NCI-H187 (cell line): ENCODE measurements at regions not wholly inside any gene's neighbourhood (a gene's known extent, or its start where the extent isn't known, plus 50 kb on each side); places are given as distances from the start of the nearest gene placed in this dataset.
"Not testable (repeated sequence)": the region's sequence is repeated elsewhere in the genome, so short reads cannot be mapped to it uniquely, and the experiment has no call there.

Experiments
- DNase-seq, 2 experiments: peaks; one replicate each; lab custom pipeline; 2025; lab: John Stamatoyannopoulos, UW

DNA sequence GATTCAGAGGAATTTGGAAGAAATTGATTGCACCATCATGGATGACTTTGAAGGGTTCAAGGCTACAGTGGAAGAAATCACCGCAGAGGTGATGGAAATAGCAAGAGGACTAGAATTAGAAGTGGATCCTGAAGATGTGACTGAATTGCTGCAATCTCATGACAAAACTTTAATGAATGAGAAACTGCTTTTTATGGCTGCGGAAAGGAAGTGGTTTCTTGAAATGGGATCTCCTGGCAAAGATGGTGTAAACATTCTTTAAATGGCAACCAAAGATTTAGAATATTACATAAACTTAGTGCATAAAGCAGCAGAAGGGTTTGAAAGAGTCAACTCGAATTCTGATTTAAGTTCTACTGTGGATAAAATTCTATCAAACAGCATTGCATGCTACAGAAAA lies 698.6 kb downstream of the PLA2G4A start:
- no peak for DNase-seq

DNA sequence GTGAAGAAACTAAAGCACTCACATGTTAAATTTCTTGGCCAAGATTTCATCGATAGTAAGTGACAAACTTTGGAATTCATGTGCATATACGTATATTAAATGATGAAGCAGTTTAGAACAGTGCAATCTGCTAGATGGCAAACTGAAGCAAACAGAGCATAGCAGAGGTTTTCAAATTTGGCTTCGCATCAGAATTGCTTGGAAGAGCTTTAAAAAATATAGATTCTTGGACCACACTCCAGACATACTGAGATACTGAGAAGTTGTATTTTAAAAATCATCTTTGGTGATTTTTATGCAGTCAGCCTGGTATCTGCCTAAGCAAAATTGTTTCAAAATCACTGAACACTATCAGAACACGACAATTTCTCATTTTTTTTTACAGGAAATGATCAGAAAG lies 709.2 kb downstream of the PLA2G4A start:
- no peak for DNase-seq

DNA sequence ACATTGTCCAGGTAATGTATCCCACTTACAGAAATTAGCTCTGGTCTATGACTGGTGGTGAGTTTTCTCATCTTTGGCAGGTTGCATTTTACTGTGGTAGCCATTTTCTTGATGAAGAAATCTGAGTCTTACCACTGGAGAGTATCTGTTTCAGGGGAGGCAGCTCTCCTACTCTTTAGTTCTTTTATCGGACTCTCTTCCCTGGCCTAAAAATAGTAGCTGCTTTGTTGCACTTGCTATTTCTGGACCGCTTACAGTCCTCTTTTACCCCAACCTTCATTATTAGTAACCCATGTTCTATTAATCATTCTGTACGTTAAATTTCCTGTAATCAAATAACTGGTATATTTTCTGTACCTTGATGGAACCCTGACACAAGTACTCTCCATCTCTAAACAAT lies 720.8 kb downstream of the PLA2G4A start:
- no peak for DNase-seq

DNA sequence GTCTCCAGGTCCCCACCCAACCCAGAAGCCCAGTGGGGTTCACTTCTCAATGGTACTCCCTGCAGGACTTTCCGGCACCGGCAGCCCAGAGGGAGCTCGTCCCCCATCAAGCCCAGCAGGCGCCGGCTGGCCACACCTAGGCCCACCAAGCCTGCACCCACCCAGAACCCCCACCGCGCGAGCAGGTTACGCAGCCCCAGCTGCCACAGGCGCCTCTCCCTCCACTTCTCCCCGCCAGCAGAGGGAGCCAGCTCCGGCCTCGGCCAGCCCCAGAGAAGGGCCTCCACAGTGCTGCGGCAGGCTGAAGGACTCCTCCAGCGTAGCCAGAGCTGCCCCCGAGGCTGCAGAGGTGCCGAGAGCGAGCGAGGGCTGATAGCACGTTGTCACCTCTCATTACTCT lies 722.3 kb downstream of the PLA2G4A start:
- no peak for DNase-seq

DNA sequence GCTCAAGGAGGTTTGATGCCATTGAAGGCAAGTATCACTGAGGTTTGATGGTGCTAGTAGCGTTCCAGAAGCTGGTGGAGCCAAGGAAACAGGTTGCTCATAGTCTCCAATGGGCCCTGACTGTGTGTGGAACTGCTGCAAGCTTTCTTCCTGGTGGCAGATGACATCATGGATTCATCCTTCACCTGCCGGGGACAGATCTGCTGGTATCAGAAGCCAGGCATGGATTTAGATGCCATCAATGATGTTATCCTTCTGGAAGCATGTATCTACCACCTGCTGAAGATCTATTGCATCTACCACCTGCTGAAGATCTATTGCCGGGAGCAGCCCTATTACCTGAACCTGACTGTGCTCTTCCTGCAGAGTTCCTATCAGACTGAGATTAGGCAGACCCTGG lies 734.4 kb downstream of the PLA2G4A start:
- no peak for DNase-seq

DNA sequence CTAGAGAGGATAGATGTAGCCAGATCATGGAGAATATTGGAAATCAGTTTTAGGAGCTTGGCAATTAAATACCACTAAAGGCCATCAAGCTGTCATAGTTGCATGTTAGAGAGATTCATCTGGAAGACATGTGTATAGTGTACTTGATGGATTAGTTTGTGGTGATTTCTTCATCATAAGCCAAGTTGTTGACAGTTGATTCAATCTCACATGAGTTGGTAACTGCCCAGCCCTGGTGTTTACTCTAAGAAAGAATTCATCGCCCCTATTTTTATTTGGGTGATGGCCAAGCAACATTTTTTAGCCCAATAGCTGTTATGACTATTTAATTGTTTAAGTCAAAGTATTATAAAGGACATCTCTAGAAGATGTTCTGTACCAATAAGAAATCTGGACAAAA lies 737.6 kb downstream of the PLA2G4A start:
- DNase-seq, result no peak

DNA sequence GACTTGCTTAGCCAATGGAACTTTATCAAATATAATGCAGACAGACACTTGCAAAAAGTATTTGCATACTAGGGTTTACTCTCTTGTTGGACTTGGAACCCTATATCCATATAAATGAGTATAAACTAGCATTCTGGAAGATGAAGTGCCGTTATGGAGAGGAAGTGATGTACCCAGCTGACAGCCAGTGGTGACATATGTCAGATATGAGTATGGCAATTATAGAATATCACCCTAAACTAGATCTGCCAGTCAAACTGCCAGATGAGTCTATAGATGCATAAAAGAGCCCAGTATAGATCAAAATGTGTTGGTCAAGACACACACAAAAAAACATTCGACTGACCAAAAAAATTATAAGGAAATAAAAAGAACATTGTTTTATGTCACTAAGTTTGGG lies 739.3 kb downstream of the PLA2G4A start:
- no peak for DNase-seq

DNA sequence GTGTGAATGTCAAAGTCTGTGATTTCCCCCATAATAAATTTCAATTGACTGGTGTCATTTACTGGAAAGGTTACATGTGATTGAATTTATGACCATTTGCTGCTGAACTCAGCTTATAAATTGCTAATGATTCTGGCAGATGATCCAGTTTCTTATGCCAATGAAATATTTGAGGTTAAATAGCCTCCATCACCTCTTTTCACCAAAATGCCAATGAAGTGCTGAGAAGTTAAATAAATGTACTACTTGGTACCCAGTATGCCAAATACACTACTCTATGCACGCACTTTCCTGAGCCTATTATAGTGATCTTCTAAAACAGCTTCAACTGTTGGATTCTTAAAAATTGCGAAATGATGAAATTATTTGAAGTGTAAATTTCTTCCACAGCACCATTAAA lies 741.4 kb downstream of the PLA2G4A start:
- no peak for DNase-seq

DNA sequence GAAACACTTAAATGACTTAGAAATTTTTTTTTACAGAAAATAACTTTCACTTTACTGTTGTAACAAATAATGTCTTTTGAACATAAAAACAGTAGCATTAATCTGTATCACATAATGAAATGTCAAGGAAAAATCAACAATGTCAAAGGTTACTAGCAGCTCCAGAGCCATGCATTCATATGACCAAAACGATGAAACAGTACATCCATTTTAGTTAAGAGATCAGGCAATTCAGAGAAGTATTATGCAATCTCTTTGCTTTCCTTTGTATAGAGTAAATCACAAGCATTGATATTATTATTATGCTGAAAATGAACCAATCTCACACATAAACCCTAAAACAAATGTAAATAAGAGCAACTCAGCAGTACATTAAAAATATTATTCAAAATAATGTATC lies 748.9 kb downstream of the PLA2G4A start:
- DNase-seq, result no peak

DNA sequence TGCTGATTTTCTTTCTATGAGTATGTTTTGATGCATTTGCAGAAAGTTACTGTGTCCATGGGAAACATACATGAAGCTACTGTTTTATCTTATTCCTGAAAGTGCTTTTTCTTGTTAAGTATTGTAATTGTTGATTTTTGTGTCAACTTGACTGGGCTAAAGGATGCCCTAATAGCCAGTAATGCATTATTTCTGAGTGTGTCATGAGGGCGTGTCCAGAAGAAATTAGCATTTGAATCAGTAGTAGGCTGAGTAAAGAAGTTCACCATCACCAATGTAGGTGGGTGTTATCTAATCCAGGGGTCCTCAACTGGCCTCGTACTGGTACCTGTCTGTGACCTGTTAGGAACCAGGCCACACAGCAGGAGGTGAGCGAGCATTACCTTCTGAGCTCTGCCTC lies 760.2 kb downstream of the PLA2G4A start:
- no peak for DNase-seq

DNA sequence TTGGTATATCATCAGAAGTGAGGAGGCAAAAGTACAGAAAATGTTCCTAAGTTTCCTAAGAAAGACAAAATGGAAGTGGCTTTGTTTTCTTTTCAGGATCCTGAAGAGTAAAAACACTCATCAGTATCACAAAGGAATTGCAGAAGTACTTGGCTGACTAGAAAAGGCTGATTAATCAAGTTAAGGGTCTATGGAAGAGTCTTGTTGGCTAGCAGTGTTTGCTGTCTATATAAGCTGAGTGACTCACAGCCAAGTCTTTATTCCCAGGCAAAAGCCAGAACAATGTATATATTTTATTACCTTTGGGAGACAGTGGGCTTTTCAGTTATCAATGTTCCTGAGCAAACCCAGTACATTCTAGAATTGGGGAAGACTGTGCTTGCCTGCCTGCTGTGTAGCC lies 777.0 kb downstream of the PLA2G4A start:
- DNase-seq, result no peak

DNA sequence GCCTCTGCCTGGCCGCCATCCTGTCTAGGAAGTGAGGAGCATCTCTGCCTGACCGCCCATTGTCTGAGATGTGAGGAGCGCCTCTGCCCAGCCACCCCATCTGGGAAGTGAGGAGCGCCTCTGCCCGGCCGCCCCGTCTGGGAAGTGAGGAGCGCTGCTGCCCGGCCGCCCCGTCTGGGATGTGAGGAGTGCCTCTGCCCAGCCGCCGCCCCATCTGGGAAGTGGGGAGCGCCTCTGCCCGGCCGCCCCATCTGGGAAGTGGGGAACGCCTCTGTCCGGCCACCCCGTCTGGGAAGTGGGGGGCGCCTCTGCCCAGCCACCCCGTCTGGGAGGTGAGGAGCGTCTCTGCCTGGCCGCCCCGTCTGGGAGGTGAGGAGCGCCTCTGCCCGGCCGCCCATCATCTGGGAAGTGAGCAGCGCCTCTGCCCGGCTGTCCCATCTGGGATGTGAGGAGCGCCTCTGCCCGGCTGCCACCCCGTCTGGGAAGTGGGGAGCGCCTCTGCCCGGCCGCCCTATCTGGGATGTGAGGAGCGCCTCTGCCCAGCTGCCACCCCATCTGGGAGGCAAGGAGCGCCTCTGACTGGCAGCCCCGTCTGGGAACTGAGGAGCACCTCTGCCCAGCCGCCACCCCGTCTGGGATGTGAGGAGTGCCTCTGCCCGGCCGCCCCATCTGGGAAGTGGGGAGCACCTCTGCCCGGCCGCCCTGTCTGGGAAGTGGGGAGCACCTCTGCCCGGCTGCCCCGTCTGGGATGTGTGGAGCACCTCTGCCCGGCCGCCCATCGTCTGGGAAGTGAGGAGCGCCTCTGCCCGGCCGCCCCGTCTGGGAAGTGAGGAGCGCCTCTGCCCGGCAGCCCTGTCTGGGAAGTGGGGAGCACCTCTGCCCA lies 787.3 kb downstream of the PLA2G4A start:
- DNase-seq, result not testable (repeated sequence)

DNA sequence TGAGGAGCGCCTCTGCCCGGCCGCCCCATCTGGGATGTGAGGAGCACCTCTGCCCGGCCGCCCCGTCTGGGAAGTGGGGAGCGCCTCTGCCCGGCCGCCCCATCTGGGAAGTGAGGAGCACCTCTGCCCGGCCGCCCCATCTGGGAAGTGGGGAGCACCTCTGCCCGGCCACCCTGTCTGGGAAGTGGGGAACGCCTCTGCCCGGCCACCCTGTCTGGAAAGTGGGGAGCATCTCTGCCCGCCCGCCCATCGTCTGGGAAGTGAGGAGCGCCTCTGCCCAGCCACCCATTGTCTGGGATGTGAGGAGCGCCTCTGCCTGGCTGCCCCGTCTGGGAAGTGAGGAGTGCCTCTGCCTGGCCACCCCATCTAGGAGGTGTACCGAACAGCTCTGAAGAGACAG lies 788.1 kb downstream of the PLA2G4A start:
- DNase-seq, result not testable (repeated sequence)

DNA sequence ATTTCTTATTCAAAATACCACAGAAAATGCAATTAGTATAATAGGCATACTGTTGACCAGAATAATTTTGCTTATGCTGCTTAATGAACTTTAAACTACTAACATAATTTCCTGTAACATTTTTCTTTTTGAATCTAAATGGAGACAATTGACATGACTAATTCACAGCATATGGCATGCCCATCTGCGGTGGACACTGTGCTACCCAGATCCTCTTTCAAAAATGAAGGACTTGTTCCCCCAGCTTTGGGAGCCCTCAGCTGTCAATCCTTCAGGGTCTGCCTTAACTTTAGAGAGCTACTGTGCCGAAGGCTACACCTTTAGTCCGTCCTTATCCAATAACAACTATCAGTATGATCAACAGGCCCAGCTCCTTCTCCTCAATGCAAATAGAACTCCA lies 789.0 kb downstream of the PLA2G4A start:
- DNase-seq, result no peak

DNA sequence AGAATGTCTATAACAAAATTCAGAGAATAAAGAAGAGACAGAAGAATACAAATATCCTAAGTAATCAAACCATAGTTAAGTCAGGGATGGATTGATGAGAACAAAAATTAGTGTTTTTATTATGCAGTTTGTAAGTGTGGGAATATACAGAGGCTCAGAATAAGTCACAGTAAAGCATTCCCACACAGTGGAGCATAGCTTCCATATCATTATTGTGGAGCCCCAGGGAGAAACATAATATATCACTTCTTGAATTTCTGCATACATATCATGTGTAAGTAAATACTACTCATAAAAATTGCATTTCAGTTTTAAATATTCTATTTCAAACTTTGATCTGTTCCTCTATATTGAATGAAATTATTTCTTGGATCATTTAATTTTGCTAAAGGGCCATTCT lies 790.4 kb downstream of the PLA2G4A start:
- DNase-seq, result no peak

DNA sequence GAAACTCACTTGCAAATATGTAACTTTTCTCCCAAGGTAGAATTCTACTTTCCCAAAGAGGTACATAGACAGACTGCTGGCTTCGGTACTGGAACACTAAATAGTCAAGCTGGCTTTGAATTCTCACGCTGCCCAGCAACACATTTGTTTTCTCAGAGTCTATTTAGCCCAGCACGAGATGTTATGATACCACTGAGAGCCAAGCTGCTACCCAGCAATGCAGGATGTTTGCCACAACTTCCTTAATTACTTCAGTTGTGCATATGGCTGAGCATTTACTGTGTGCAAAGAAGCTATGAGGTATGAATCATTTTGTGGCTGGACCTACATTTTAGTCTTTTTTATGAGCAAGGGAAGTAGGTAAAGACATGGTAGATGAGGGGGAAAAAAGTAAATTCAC lies 793.2 kb downstream of the PLA2G4A start:
- no peak for DNase-seq

DNA sequence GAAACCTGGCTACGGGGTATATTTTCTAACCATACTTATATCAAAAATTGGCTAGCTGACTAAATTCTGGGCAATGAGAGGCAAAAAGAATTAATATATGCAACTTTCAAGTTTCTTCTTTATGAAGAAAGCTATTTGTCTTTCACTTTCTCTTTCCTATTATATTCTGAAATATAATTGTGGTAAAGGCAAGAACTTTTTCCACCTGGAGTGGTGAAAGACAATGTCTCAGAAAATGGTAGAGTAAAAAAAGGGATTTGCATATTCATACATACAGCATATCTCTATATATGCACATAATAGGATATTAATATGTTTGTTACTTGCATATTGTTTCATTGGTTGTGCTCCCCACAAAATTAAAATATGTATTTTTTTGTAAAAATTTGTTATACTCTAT lies 793.8 kb downstream of the PLA2G4A start:
- no peak for DNase-seq

DNA sequence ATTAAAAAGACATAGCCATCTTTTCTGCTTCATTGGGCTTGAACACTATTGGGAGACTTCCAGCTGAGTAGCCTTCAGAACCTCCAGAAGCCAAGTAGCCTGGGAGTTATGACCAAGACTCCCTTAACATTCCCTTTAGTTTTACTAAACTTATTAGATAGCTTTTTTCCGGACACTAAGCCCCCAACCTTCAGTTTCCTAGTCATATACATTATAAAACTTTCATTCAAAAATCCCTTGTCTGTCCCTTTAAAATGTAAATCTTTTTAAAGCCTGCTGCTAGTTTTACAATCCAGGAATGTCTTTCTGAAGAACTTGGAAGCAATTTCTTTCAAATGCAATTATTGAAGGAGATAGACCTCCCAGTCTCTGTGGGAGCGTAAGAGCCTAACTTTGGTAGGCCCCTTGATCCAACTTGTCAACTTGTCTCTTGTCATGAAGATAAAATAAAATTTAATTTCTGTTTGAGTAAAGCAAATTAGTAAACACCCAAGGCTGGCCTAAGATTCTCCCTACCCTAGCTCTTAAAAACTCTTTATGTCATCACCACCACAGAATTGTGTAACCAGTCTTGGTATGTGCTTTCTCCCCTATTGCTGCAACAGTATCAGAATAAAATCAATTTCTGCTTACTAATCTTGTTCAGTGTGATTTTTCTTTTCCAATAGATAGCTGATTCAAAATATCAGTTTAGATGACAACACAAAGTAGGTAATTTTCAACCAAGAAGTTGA lies 796.2 kb downstream of the PLA2G4A start:
- no peak for DNase-seq

DNA sequence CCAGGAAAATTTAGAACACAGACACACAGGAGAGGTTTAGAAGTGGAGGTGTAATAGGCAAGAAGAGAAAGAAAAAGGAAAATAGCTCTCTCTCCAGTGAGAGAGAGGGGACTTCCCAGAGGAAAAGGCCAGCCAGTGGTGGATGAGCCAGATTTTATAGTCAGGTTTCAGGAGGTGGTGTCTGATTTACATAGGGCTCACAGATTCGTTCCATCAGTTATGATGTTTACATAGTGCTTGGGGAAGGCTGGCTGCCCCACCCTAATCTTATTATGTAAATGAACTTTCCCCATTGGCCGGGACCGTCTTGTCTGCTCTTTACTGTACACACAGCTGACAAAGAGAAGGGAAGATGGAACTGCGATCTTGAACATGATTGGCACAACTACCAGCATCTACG lies 797.3 kb downstream of the PLA2G4A start:
- no peak for DNase-seq

DNA sequence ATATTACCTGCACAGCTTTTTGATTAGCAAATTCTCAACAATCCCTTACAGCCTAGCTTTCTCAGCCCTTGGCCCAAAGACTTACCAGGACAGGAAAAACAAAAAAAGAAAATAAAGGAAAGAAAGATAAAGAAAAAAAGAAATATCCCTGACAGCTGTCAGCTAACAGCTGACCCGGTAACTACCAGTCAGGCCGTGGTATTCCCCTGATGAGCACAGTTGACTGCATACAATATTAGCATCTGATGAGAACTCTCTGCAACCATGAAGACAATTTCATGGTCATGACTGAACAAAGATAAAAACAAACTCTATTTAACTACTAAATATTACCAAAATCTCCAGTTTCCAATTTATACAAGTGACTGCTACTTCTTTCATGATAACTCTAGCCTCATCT lies 798.8 kb downstream of the PLA2G4A start:
- no peak for DNase-seq

DNA sequence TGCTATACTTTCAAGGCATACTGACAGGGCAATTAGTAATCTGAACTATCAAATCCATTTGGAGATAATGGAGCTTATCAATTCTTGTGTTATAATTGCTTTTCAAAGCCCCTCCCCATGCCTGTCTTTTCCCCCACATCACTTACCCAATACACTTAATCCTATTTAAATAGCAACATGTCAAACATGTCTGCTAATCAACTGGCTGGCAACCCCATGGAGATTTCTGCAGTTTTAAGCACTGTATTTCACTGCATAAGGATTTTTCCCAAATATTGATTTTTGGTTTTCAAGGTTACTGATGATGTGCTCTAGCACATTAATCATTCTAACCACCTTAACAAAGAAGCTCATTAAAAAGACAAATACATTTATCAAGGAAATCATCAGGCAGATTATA lies 800.3 kb downstream of the PLA2G4A start:
- DNase-seq, result no peak

DNA sequence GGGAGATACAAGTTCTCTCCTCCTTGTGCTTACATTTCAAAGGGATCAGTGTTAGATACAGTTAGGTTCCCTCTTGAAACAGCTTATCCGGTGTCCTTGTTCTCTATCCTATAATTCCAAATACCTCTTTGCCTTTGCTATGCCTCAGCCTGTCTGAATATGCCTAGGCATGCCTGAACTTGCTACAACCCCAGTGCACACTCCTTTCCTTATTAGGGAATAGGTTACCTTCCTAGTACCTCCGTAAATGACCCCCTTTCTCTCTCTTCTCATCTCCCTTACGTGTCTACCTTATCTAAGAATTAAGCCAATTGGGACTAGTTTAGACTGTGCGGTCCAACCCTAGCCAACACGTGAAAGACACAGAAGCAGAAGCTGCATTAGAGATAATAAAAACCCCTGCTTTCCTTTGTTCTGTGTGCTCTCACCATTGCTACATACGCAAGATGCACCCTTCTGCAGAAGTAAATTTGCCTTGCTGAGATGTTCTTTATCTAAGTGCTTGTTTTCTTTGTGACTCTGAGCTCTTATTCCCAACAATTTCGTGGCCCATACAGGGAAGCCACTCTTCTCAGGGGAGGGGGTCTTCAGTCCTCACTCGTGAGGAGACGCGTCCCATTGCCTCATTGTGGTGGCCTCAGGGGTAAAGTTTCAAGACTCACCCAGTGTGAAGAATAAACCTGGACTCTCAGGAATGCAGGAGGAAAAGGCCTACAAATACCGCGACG lies 802.1 kb downstream of the PLA2G4A start:
- DNase-seq, result no peak

DNA sequence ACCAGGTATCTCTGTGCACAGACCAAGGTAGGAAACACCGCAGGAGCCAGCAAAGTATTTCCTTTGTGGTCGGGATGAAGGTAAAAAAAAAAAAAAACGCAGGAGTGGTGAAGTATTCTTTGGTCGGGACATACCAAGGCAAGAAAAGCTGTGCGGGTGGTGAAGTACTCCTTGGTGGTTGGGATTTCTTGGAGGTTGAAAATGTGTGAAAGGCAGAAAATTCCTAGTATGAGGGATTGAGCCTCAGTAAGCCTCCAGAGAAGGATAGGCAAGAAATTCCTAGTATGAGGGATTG lies 802.6 kb downstream of the PLA2G4A start:
- DNase-seq, result no peak
